Neuron (in vitro differentiated cells): ENCODE measurements at regions not wholly inside any gene's neighbourhood (a gene's known extent, or its start where the extent isn't known, plus 50 kb on each side); places are given as distances from the start of the nearest gene placed in this dataset.

ENCODE experiments used
- H2AFZ ChIP-seq: one replicate; pipeline ENCODE4 v1.6.1; 2013; ENCODE audit warnings: low read depth, mild to moderate bottlenecking, inconsistent platforms, low read length, moderate library complexity
- H3K27me3 ChIP-seq: one replicate; pipeline ENCODE4 v1.6.1; 2013; ENCODE audit warnings: low read length; ENCODE audit not compliant: insufficient read depth
- H3K36me3 ChIP-seq: one replicate; pipeline ENCODE4 v1.6.1; 2013; ENCODE audit warnings: low read length; ENCODE audit not compliant: insufficient read depth
- H3K4me1 ChIP-seq: one replicate; pipeline ENCODE4 v1.6.1; 2013; ENCODE audit warnings: low read length; ENCODE audit not compliant: insufficient read depth
- H3K4me3 ChIP-seq: 2 replicates; pipeline ENCODE4 v1.5.1; 2013; ENCODE audit warnings: mild to moderate bottlenecking, low read length, moderate library complexity
- H3K9me3 ChIP-seq: one replicate; pipeline ENCODE4 v1.6.1; 2013; ENCODE audit warnings: low read length

DNA sequence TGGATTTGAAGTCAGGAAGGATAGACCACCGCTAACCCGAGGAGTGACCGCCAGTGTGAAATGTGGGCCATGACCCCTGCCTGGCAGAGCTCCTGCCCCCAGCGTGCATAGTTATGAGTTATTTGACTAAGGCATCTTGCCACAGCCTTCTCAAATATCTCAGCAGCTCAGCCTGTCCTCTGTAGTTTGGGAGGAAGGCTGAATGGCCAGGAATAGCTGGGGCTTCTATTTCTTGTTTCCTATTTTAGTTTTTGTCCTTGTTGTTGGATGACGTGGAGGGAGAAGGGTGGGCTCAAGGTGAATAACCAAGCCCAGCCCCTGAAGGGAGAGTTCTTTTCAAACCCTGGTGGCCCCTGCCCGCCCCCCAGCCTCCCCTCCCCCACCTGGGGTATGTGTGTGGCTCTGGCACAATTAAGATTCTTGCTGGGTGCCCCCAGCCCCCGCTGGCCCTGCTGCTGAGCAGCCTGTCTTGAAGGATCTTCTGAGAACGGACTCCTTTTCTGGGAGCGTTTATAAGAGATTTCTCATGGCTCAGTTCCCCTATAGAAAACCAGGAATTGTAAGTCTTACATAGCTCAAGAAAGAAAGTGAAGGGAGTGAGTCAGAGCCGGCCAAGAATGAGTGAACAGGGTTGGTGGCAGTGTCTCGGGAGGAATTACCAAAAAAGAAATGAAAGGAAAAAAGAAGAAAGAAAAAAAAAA, 157.4 kb downstream of the GLI2 start:
- no peak overlapping the region for H2AFZ ChIP-seq
- H3K4me1 ChIP-seq, result peaks cover 75% of the 10 kb centered on the region
- H3K9me3 ChIP-seq, result no peaks in the 10 kb centered on the region
- H3K27me3 ChIP-seq, result no peaks in the 10 kb centered on the region
- H3K36me3 ChIP-seq, result no peaks in the 10 kb centered on the region
- no peak overlapping the region for H3K4me3 ChIP-seq

DNA sequence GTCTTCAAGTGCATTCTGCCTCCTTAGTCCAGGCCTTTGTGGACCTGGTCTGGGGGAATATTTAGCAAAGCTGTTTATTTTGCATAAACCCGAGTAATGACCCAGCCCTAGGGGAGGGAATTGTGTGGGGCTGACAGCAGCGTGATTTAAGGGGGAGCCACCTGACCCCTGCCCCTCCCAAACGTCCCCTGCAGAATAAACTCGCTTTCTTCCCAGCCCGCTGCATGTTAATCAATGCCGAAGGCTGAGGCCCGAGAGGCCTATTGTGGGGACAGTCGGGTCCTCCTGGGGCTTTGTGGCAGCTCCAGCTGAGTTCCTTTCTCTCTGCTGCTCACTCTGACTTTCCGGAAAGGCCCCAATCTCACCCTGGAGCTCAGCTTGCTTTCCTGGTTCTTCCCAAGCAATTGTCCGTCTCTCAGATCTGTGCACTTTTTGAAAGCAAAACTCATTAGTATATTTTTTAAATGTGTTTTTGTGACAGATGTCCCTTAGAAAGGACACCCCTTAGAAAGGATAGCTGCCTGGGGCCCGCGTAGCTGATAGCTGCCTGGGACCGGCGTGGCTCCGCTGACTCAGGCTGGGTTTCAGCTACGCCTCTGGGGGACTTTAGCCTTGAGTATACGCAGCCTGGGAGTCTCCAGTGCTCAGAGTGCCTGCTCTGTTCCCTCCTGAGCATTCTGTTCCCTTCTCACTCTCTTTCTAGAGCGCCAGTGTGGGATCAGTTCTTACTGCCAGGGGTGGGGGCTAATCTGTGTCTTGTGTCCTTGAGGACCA, 158.3 kb downstream of the GLI2 start:
- Histone ChIP-seq H3K9me3 (no peaks in the 10 kb centered on the region), H3K4me1 (peaks cover 78% of the 10 kb centered on the region), H2AFZ (no peak overlapping the region), H3K36me3 (no peaks in the 10 kb centered on the region), H3K4me3 (peak overlapping the region; percentile 0), H3K27me3 (no peaks in the 10 kb centered on the region)

GRCh38 chr2:120894966-120895365, 159.3 kb downstream of the GLI2 start:
- Histone ChIP-seq H3K9me3 (no peaks in the 10 kb centered on the region), H3K36me3 (no peaks in the 10 kb centered on the region), H2AFZ (no peak overlapping the region), H3K27me3 (no peaks in the 10 kb centered on the region), H3K4me3 (no peak overlapping the region), H3K4me1 (peaks cover 88% of the 10 kb centered on the region)

DNA sequence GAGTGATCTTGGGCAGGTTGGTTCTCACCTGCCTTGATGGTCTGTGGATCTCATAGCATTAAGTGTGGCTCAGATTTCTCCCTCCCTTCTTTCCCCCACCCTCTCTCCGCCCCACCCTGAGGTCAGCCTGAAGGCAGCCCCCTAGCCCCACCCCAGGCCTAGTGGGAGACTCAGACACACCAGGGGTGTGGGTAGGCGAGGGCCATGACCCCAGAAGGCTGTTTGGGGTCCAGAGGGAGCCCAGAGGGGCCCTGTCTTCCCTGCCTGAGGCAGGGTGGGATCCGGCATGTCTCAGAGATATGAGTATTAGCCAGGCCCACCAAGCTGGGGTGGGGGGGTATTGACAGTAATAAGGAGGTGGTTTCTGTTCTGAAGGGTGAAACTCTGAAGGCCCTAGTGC, 160.5 kb downstream of the GLI2 start:
- peaks cover 8% of the 10 kb centered on the region for H3K36me3 ChIP-seq
- H3K9me3 ChIP-seq, result no peaks in the 10 kb centered on the region
- no peak overlapping the region for H2AFZ ChIP-seq
- no peaks in the 10 kb centered on the region for H3K27me3 ChIP-seq
- peaks cover 89% of the 10 kb centered on the region for H3K4me1 ChIP-seq
- H3K4me3 ChIP-seq, result no peak overlapping the region

DNA sequence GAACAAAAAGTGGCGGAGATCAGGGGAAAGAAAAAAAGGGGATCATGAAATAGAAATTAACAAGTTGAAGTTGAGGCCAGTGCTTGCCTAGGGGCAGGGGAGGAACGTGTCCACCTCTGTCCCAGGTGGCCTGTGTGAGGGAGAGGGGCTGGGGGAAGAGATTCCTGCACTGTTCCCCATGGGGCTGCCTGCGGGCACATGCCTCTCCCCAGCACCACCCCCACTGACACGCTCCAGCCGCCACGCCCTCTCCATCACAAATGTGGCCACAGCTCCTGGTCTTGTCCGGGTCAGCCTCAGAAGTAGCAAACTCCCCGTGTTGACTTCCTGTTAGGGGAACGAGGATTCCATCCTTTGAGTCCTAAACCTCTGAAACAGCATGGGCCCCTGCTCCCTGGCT, 161.2 kb downstream of the GLI2 start:
- Histone ChIP-seq H3K27me3 (no peaks in the 10 kb centered on the region), H3K36me3 (peaks cover 10% of the 10 kb centered on the region), H3K4me1 (peaks cover 81% of the 10 kb centered on the region), H3K4me3 (no peak overlapping the region), H3K9me3 (no peaks in the 10 kb centered on the region), H2AFZ (no peak overlapping the region)

GRCh38 chr2:120897399-120897798, 161.7 kb downstream of the GLI2 start:
- Histone ChIP-seq H3K36me3 (peaks cover 10% of the 10 kb centered on the region), H3K4me3 (no peak overlapping the region), H3K4me1 (peaks cover 79% of the 10 kb centered on the region), H2AFZ (no peak overlapping the region), H3K9me3 (no peaks in the 10 kb centered on the region), H3K27me3 (no peaks in the 10 kb centered on the region)

DNA sequence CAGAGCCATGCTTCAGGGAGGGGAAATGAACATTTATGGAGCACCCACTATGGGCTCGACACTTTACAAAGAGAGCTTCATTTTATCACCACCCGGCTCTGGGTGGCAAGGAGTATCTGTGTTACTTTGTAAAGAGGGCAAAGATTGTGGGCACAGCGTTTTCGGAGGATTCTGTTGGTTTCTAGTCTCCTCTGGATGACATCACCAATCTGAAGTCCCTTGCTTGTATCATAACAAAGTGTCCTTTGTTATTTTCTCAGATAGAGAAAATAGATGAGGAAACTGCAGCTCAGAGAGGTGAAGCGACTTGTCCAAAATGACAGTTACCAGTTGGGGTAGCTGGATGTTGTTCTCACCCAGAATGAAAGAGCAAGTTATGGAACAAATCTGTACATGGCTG, 162.8 kb downstream of the GLI2 start:
- Histone ChIP-seq H3K4me3 (no peak overlapping the region), H3K4me1 (peaks cover 72% of the 10 kb centered on the region), H3K9me3 (no peaks in the 10 kb centered on the region)

GRCh38 chr2:120898961-120899750, 163.5 kb downstream of the GLI2 start:
- Histone ChIP-seq H2AFZ (no peak overlapping the region), H3K27me3 (no peaks in the 10 kb centered on the region), H3K36me3 (peaks cover 12% of the 10 kb centered on the region), H3K4me1 (peaks cover 71% of the 10 kb centered on the region), H3K4me3 (no peak overlapping the region), H3K9me3 (no peaks in the 10 kb centered on the region)

More for the DNA sequence above, 162.8 kb downstream of the GLI2 start:
- Histone ChIP-seq H2AFZ (no peak overlapping the region), H3K27me3 (no peaks in the 10 kb centered on the region), H3K36me3 (peaks cover 10% of the 10 kb centered on the region)

- H3K27me3 ChIP-seq, result no peaks in the 10 kb centered on the region
- H3K4me3 ChIP-seq, result no peak overlapping the region
- no peak overlapping the region for H2AFZ ChIP-seq
- H3K36me3 ChIP-seq, result peaks cover 12% of the 10 kb centered on the region
- peaks cover 72% of the 10 kb centered on the region for H3K4me1 ChIP-seq
- H3K9me3 ChIP-seq, result no peaks in the 10 kb centered on the region
These were observed 164.1 kb downstream of the GLI2 start for GRCh38 chr2:120899771-120900170.

GRCh38 chr2:120901201-120901600, 165.5 kb downstream of the GLI2 start:
- peaks cover 61% of the 10 kb centered on the region for H3K4me1 ChIP-seq

GRCh38 chr2:120902592-120902991, 166.9 kb downstream of the GLI2 start:
- Histone ChIP-seq H3K36me3 (peaks cover 24% of the 10 kb centered on the region), H3K4me1 (peaks cover 50% of the 10 kb centered on the region), H2AFZ (no peak overlapping the region), H3K4me3 (no peak overlapping the region), H3K9me3 (no peaks in the 10 kb centered on the region), H3K27me3 (no peaks in the 10 kb centered on the region)

More at GRCh38 chr2:120901201-120901600, 165.5 kb downstream of the GLI2 start:
- Histone ChIP-seq H3K27me3 (no peaks in the 10 kb centered on the region), H3K36me3 (peaks cover 16% of the 10 kb centered on the region), H3K4me3 (no peak overlapping the region), H3K9me3 (no peaks in the 10 kb centered on the region), H2AFZ (no peak overlapping the region)

DNA sequence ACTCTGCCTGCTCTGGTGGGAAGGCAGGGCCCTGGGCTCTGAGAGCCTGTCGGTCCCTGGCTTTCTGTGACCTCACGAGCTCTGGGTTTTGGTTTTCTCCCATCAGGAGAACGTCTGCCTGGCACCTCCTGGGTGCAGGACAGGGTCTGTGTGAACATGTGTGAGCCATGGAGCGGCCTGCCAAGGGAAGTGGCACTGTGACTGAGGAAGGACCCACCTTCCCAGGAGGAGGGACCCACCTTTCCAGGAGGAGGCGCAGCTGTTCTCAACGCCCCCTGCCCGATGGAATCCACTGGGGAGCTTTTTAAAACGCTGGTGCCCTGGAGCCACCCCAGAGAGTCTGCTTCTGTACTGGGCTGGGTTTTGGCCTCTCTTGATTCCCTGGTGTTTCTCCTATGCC, 168.7 kb downstream of the GLI2 start:
- Histone ChIP-seq H3K4me3 (no peak overlapping the region), H3K9me3 (no peaks in the 10 kb centered on the region), H3K36me3 (peaks cover 24% of the 10 kb centered on the region), H3K27me3 (no peaks in the 10 kb centered on the region), H3K4me1 (peaks cover 34% of the 10 kb centered on the region), H2AFZ (no peak overlapping the region)

GRCh38 chr2:120904830-120905234, 169.2 kb downstream of the GLI2 start:
- H3K27me3 ChIP-seq, result no peaks in the 10 kb centered on the region
- H2AFZ ChIP-seq, result no peak overlapping the region
- peaks cover 24% of the 10 kb centered on the region for H3K36me3 ChIP-seq
- H3K4me1 ChIP-seq, result peaks cover 29% of the 10 kb centered on the region
- H3K4me3 ChIP-seq, result no peak overlapping the region
- no peaks in the 10 kb centered on the region for H3K9me3 ChIP-seq
